ENCODE measurements at regions not wholly inside any gene's neighbourhood (a gene's known extent, or its start where the extent isn't known, plus 50 kb on each side); places are given as distances from the start of the nearest gene placed in this dataset.

DNA sequence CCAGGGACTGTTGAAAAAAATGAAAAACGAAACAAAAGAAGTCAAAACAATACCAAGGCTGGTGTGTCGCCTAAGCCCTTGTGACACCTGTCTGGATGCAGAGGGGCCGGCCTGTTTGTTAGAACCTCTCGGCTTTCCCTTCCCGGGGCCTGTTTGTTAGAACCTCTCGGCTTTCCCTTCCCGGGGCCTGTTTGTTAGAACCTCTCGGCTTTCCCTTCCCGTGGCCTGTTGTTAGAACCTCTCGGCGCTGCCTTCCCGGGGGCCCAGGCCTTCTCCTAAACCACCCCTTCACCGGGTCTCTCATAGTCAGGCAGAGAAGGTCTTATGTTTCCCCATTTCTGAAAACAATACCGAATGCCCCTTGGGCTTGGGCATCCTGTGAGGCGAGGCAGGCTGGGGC lies 180.0 kb downstream of the BANP start:
- ATAC-seq (ENCODE audit: low read depth) (no peak), DNase-seq (no peak)
- Histone ChIP-seq H3K27ac (ENCODE audit: low read length in 2 of 2) (no peak overlapping the region), H3K4me1 (ENCODE audit: control insufficient read depth in 2 of 2, insufficient read depth in 2 of 2, low read length in 2 of 2) (no peaks in the 10 kb centered on the region), H3K27me3 (replicated peaks in 1 of 4; ENCODE audit: control extremely low read depth in 1 of 4, control insufficient read depth in 3 of 4, insufficient read depth in 4 of 4, low read length in 3 of 4) (no peaks in the 10 kb centered on the region), H3K4me2 (replicated peaks; ENCODE audit: low read depth, low read length, poor library complexity, severe bottlenecking) (no peak overlapping the region), H4K20me1 (ENCODE audit: control insufficient read depth, insufficient read depth, low read length, poor library complexity, severe bottlenecking) (no peaks in the 10 kb centered on the region), H3K9me3 (ENCODE audit: control extremely low read depth in 1 of 3, control insufficient read depth in 2 of 3, insufficient read depth in 1 of 3, low read length in 2 of 3) (no peaks in the 10 kb centered on the region), H2AFZ (ENCODE audit: insufficient read depth, low read depth, low read length, poor library complexity, severe bottlenecking) (no peak overlapping the region), H3K9ac (ENCODE audit: low read length) (no peak overlapping the region), H3K79me2 (ENCODE audit: control insufficient read depth, insufficient read depth, low read length) (no peaks in the 10 kb centered on the region), H3K4me3 (ENCODE audit: control extremely low read depth in 1 of 5, extremely low read depth in 1 of 5, insufficient read depth in 1 of 5, low read depth in 2 of 5, low read length in 4 of 5) (no peak overlapping the region), H3K36me3 (replicated peaks in 1 of 2; ENCODE audit: control extremely low read depth in 1 of 2, control insufficient read depth in 1 of 2, extremely low read depth in 1 of 2, insufficient read depth in 2 of 2, low read length in 1 of 2) (no peaks in the 10 kb centered on the region)
- no peak overlapping the region for H3K4me3 Mint-ChIP-seq
- H3K4me1 Mint-ChIP-seq, result no peaks in the 10 kb centered on the region
- intact Hi-C loops (cut with micrococcal nuclease), result no loop called here
- no peaks in the 10 kb centered on the region for H3K9me3 Mint-ChIP-seq (ENCODE audit: insufficient read depth)
- H3K27ac Mint-ChIP-seq, result no peak overlapping the region
- CTCF ChIA-PET, result no interaction called here
- TF ChIP-seq EZH2 (IDR thresholded peaks at IDR 0.05; ENCODE audit: borderline replicate concordance, insufficient read depth, low read depth, low read length, poor library complexity, severe bottlenecking), result no peak
- TF ChIP-seq, protein P1, sequence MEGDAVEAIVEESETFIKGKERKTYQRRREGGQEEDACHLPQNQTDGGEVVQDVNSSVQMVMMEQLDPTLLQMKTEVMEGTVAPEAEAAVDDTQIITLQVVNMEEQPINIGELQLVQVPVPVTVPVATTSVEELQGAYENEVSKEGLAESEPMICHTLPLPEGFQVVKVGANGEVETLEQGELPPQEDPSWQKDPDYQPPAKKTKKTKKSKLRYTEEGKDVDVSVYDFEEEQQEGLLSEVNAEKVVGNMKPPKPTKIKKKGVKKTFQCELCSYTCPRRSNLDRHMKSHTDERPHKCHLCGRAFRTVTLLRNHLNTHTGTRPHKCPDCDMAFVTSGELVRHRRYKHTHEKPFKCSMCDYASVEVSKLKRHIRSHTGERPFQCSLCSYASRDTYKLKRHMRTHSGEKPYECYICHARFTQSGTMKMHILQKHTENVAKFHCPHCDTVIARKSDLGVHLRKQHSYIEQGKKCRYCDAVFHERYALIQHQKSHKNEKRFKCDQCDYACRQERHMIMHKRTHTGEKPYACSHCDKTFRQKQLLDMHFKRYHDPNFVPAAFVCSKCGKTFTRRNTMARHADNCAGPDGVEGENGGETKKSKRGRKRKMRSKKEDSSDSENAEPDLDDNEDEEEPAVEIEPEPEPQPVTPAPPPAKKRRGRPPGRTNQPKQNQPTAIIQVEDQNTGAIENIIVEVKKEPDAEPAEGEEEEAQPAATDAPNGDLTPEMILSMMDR (IDR thresholded peaks at IDR 0.05), result no peak
- POLR2A ChIA-PET, result no interaction called here
- H3K27me3 Mint-ChIP-seq, result peaks cover 3% of the 10 kb centered on the region
- WGBS (ENCODE audit: insufficient coverage), result 90% methylated on average over 14 of the region's 15 CpGs

DNA sequence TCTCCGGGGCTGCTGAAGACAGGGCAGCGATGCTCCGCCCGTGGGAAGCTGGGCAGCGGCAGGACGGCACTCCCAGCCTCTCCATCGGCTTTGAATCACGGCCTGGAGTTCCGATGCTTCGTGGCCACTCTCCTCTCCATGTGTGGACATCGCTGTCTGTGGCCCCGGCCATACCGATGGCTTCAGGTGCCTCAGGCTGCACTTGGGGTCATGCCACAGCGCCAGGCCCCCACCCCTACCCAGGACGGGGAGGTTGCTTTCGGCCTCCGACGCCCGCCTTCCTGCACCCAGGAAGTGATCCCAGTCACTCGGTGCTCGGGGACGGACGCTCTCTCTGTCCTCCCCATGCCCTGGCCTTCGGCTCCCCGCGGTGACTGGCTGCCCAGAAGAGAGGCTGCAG lies 180.7 kb downstream of the BANP start:
- ChIA-PET CTCF (no interaction called here), POLR2A (no interaction called here)
- Histone ChIP-seq H3K9ac (ENCODE audit: low read length) (no peak overlapping the region), H3K4me2 (replicated peaks; ENCODE audit: low read depth, low read length, poor library complexity, severe bottlenecking) (no peak overlapping the region), H2AFZ (ENCODE audit: insufficient read depth, low read depth, low read length, poor library complexity, severe bottlenecking) (no peak overlapping the region), H3K27ac (ENCODE audit: low read length in 2 of 2) (no peak overlapping the region), H3K79me2 (ENCODE audit: control insufficient read depth, insufficient read depth, low read length) (no peaks in the 10 kb centered on the region), H3K4me1 (ENCODE audit: control insufficient read depth in 2 of 2, insufficient read depth in 2 of 2, low read length in 2 of 2) (no peaks in the 10 kb centered on the region), H3K27me3 (replicated peaks in 1 of 4; ENCODE audit: control extremely low read depth in 1 of 4, control insufficient read depth in 3 of 4, insufficient read depth in 4 of 4, low read length in 3 of 4) (no peaks in the 10 kb centered on the region), H4K20me1 (ENCODE audit: control insufficient read depth, insufficient read depth, low read length, poor library complexity, severe bottlenecking) (no peaks in the 10 kb centered on the region), H3K4me3 (ENCODE audit: control extremely low read depth in 1 of 5, extremely low read depth in 1 of 5, insufficient read depth in 1 of 5, low read depth in 2 of 5, low read length in 4 of 5) (no peak overlapping the region), H3K36me3 (replicated peaks in 1 of 2; ENCODE audit: control extremely low read depth in 1 of 2, control insufficient read depth in 1 of 2, extremely low read depth in 1 of 2, insufficient read depth in 2 of 2, low read length in 1 of 2) (no peaks in the 10 kb centered on the region), H3K9me3 (ENCODE audit: control extremely low read depth in 1 of 3, control insufficient read depth in 2 of 3, insufficient read depth in 1 of 3, low read length in 2 of 3) (no peaks in the 10 kb centered on the region)
- 93% methylated on average over 26 of the region's 26 CpGs for WGBS (ENCODE audit: insufficient coverage)
- H3K27ac Mint-ChIP-seq, result no peak overlapping the region
- no peaks in the 10 kb centered on the region for H3K4me1 Mint-ChIP-seq
- no peaks in the 10 kb centered on the region for H3K9me3 Mint-ChIP-seq (ENCODE audit: insufficient read depth)
- H3K4me3 Mint-ChIP-seq, result no peak overlapping the region
- no peak for TF ChIP-seq EZH2 (IDR thresholded peaks at IDR 0.05; ENCODE audit: borderline replicate concordance, insufficient read depth, low read depth, low read length, poor library complexity, severe bottlenecking)
- TF ChIP-seq, protein P1 (IDR thresholded peaks at IDR 0.05), result no peak
- peaks cover 3% of the 10 kb centered on the region for H3K27me3 Mint-ChIP-seq
- intact Hi-C loops (cut with micrococcal nuclease), result no loop called here
- ATAC-seq (ENCODE audit: low read depth) (no peak), DNase-seq (no peak)
